Endothelial cell of umbilical vein (primary cell): ENCODE measurements at regions not wholly inside any gene's neighbourhood (a gene's known extent, or its start where the extent isn't known, plus 50 kb on each side); places are given as distances from the start of the nearest gene placed in this dataset.

Experiments used
- EZH2 ChIP-seq: IDR thresholded peaks from 2 replicates; pipeline ENCODE4 v1.6.1; 2012; ENCODE audit warnings: borderline replicate concordance, low read depth, mild to moderate bottlenecking, moderate library complexity, low read length, inconsistent platforms; ENCODE audit not compliant: severe bottlenecking
- FOS ChIP-seq: IDR thresholded peaks from 2 replicates; pipeline ENCODE4 v1.6.1; 2011; ENCODE audit warnings: mild to moderate bottlenecking, low read length, moderate library complexity, borderline replicate concordance; ENCODE audit not compliant: insufficient read depth
- GATA2 ChIP-seq: IDR thresholded peaks from 2 replicates; pipeline ENCODE4 v1.7.0; 2011; ENCODE audit warnings: low read depth, mild to moderate bottlenecking, moderate library complexity, mixed read lengths, low read length; ENCODE audit not compliant: insufficient read length, insufficient read depth
- JUN ChIP-seq: IDR thresholded peaks from 2 replicates; pipeline ENCODE4 v1.6.1; 2011; ENCODE audit warnings: borderline replicate concordance, low read depth; ENCODE audit not compliant: insufficient read length, insufficient read depth
- MYC ChIP-seq: IDR thresholded peaks from one replicate; pipeline ENCODE4 v1.6.1; 2011; ENCODE audit warnings: mild to moderate bottlenecking, low read depth, low read length
- POLR2A ChIP-seq: IDR thresholded peaks from 2 replicates; pipeline ENCODE4 v1.6.1; 2012; ENCODE audit warnings: low read depth, mild to moderate bottlenecking, control low read depth, low read length
- POLR2AphosphoS5 ChIP-seq: IDR thresholded peaks from 2 replicates; pipeline ENCODE4 v1.6.1; 2012; ENCODE audit warnings: low read depth, mild to moderate bottlenecking, control low read depth, low read length, moderate library complexity; ENCODE audit not compliant: insufficient read depth
- TF ChIP-seq, protein P1 (sequence below): IDR thresholded peaks from 2 replicates; pipeline ENCODE4 v1.6.1; 2011; ENCODE audit not compliant: insufficient read depth, insufficient read length
- TF ChIP-seq, protein P2 (sequence below), 2 donors: IDR thresholded peaks; 1 replicate in 1 of 2; 2 replicates in 1 of 2; pipeline ENCODE4 v1.5.1; 2011; ENCODE audit warnings: low read length in 2 of 2, mild to moderate bottlenecking in 2 of 2, moderate library complexity in 2 of 2, control low read depth in 1 of 2, inconsistent platforms in 1 of 2, low read depth in 1 of 2; ENCODE audit not compliant: insufficient read depth in 1 of 2; ENCODE audit errors: extremely low read depth in 1 of 2

DNA sequence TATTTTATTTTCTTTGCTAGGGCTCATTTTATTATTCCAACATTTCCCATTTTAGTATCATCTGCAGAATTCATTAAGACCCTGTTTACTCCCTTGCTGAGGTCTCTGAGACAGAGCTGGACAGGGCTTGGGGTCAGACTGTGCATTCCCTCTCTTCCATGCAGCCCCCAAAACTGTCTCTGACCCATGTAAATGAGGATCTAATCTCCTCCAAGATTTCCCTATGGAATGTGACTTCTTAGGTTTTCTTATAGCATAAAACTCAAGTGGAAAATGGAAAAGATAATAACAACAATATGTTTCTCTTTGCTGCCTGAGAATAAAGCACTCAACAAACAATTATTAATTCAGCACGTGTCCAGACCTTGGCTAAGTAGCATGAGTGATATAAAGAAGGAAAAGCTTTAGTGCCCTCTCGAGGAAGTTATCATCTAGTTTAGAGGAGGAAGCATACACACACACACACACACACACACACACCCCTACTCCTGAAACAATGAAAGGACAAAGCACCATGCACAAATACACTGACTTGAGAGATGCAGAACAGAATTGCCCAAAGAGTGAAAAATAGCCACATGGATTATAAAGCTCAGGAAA, 815.5 kb downstream of the BCKDHB start:
- TF ChIP-seq, protein P1, sequence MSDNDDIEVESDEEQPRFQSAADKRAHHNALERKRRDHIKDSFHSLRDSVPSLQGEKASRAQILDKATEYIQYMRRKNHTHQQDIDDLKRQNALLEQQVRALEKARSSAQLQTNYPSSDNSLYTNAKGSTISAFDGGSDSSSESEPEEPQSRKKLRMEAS = no peak
- TF ChIP-seq, protein P2, sequence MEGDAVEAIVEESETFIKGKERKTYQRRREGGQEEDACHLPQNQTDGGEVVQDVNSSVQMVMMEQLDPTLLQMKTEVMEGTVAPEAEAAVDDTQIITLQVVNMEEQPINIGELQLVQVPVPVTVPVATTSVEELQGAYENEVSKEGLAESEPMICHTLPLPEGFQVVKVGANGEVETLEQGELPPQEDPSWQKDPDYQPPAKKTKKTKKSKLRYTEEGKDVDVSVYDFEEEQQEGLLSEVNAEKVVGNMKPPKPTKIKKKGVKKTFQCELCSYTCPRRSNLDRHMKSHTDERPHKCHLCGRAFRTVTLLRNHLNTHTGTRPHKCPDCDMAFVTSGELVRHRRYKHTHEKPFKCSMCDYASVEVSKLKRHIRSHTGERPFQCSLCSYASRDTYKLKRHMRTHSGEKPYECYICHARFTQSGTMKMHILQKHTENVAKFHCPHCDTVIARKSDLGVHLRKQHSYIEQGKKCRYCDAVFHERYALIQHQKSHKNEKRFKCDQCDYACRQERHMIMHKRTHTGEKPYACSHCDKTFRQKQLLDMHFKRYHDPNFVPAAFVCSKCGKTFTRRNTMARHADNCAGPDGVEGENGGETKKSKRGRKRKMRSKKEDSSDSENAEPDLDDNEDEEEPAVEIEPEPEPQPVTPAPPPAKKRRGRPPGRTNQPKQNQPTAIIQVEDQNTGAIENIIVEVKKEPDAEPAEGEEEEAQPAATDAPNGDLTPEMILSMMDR (IDR thresholded peaks at IDR 0.05; ENCODE audit: extremely low read depth in 1 of 2, insufficient read depth in 1 of 2, low read depth in 1 of 2, low read length in 2 of 2) = no peak
- TF ChIP-seq POLR2A (no peak), POLR2AphosphoS5 (no peak), EZH2 (no peak), MYC (no peak), JUN (no peak), FOS (no peak), GATA2 (no peak)
